Right lobe of liver (tissue), 6 donors: ENCODE measurements at regions not wholly inside any gene's neighbourhood (a gene's known extent, or its start where the extent isn't known, plus 50 kb on each side); places are given as distances from the start of the nearest gene placed in this dataset.
"Not testable (repeated sequence)": the region's sequence is repeated elsewhere in the genome, so short reads cannot be mapped to it uniquely, and the experiment has no call there.

Source experiments
- ATAC-seq, 4 donors: fragments of 200-7000 bp; cut with Tn5 transposase; one replicate each; pipeline ENCODE4 v1.9.1; 2020; ENCODE audit warnings: mild to moderate bottlenecking in 4 of 4, moderate library complexity in 4 of 4
- DNase-seq, 3 donors: peaks; one replicate each; pipeline ENCODE4 v3.0.0-alpha.2; 2020
- H3K27ac ChIP-seq, 3 donors: fragments of 200-600 bp; one replicate each; pipeline ENCODE4 v1.8.0; 2022
- H3K27me3 ChIP-seq, 2 donors: fragments of 200-600 bp; one replicate each; pipeline ENCODE4 v1.8.0; 2022
- H3K36me3 ChIP-seq, 4 donors: fragments of 200-600 bp; sonication (generic) in 1 of 4; one replicate each; pipeline versions ENCODE4 v1.5.1 to v1.8.0; 2017 to 2022; ENCODE audit warnings: control low read depth in 1 of 4
- H3K4me1 ChIP-seq, 4 donors: fragments of 200-600 bp; sonication (generic) in 1 of 4; one replicate each; pipeline versions ENCODE4 v1.5.1 to v1.8.0; 2017 to 2022; ENCODE audit warnings: control low read depth in 1 of 4
- H3K4me3 ChIP-seq, 3 donors: fragments of 200-600 bp; one replicate each; pipeline ENCODE4 v1.8.0; 2022
- H3K9me3 ChIP-seq, 4 donors: fragments of 200-600 bp; sonication (generic) in 1 of 4; one replicate each; pipeline versions ENCODE4 v1.5.1 to v1.8.0; 2017 to 2022; ENCODE audit warnings: control low read depth in 1 of 4
- CTCF ChIP-seq, 4 donors: fragments of 200-600 bp in 3 of 4; fragments of 450-650 bp in 1 of 4; IDR thresholded peaks; one replicate each; pipeline versions ENCODE4 v1.5.1 to v1.8.0; 2016 to 2022; ENCODE audit warnings: antibody characterized with exemption in 4 of 4, mild to moderate bottlenecking in 2 of 4
- POLR2A ChIP-seq: fragments of 450-650 bp; IDR thresholded peaks from one replicate; pipeline ENCODE4 v1.6.1; 2017; ENCODE audit warnings: antibody characterized with exemption, mild to moderate bottlenecking
- WGBS: methylation state at CpG from one replicate; pipeline ENCODE4 v1.1.6; 2018; ENCODE audit warnings: low coverage, low lambda C conversion rate; ENCODE audit not compliant: insufficient coverage; ENCODE audit errors: missing lambda C conversion rate; 5-methylcytosine and 5-hydroxymethylcytosine counted together
- intact Hi-C, 2 donors: fragments of 100-400 bp; cut with DNase I; formaldehyde crosslinking; loops; one replicate each; pipeline versions ENCODE4 v1.11.2 to v1.14.1; 2022
- donor health status: DM: no; HTN: yes; CAD: no.
- donor health status: DM: no; HTN: no; CAD: no.
- donor health status: DM: no; HTN: no; CAD: no.
- donor health status: DM: no; HTN: yes; CAD: no.
- donor health status: DM: no; HTN: yes; CAD: no.

DNA sequence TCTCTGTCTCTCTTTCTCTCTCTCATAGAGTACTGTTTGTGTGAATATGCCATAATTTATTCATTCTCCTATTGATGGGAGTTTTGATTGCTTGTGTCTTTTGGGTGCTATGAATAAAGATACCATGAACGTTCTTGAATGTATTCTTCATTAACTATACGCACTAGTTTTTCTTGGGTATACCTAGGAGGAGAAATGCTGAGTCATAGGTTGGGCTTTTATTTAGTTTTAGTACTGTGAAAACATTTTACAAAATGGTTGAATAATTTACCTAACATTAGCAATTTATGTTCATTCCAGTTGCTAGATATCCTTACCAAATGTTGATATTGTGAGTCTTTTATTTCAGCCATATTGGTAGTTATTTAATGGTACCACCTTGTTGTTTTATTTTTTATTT, 192.5 kb downstream of the NPR3 start:
- no peak for ATAC-seq
- intact Hi-C loops: no loop called here
- no peak for DNase-seq
- H3K27me3 ChIP-seq: no peaks in the 10 kb centered on the region
- no peak overlapping the region for H3K27ac ChIP-seq
- H3K9me3 ChIP-seq: no peaks in the 10 kb centered on the region
- no peaks in the 10 kb centered on the region for H3K4me1 ChIP-seq
- H3K4me3 ChIP-seq: no peak overlapping the region
- 14% methylated on average over 2 of the region's 2 CpGs for WGBS
- TF ChIP-seq POLR2A (no peak), CTCF (IDR thresholded peaks at IDR 0.05) (no peak)
- H3K36me3 ChIP-seq: no peaks in the 10 kb centered on the region

DNA sequence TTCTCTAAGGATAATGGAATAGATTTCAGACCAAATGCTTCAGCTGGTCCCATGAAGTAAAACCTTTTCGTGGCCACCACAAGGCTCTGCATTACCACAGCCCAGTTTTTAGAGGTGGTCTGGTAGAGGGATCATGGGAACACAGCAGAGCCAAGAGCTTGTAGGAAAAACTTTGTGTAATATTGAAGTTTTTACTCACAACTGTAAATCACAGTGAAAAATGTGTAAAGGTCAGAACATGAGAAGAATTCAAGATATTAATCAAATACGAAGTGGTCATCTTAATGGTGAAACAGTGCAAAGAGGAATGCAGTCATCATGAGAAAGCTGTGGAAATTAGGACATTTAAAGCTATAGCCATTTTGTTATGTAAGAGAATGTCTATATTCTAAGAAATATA, 197.5 kb downstream of the NPR3 start:
- Histone ChIP-seq H3K27ac (no peak overlapping the region), H3K27me3 (no peaks in the 10 kb centered on the region), H3K36me3 (no peaks in the 10 kb centered on the region), H3K4me1 (no peaks in the 10 kb centered on the region), H3K9me3 (no peaks in the 10 kb centered on the region), H3K4me3 (no peak overlapping the region)
- DNase-seq (no peak), ATAC-seq (no peak)
- TF ChIP-seq CTCF (IDR thresholded peaks at IDR 0.05) (no peak), POLR2A (no peak)
- 66% methylated on average over 2 of the region's 2 CpGs for WGBS
- intact Hi-C loops: no loop called here

DNA sequence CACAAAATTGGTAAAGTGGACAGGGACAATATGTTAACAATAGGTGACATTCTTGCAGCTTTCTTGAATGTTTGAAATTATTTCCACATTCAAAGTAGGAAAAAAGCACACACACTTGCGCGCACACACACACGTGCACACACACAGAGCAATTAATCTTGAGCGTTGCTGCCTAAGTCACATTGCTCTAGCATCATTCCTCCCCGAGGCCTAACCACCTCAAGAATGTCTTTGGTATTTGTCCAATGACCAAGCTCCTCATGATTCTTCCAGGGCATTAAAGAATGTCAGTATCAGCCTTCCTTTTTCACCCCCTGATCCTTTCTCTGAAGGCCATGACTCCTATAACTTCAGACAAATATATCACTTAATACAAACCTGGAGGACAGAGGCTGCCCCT, 198.1 kb downstream of the NPR3 start:
- intact Hi-C loops: no loop called here
- H3K27ac ChIP-seq: no peak overlapping the region
- TF ChIP-seq CTCF (IDR thresholded peaks at IDR 0.05): no peak
- TF ChIP-seq POLR2A: no peak
- H3K36me3 ChIP-seq: no peaks in the 10 kb centered on the region
- no peak overlapping the region for H3K4me3 ChIP-seq
- H3K27me3 ChIP-seq: no peaks in the 10 kb centered on the region
- H3K4me1 ChIP-seq: no peaks in the 10 kb centered on the region
- ATAC-seq (no peak), DNase-seq (no peak)
- no peaks in the 10 kb centered on the region for H3K9me3 ChIP-seq
- WGBS: 71% methylated on average over 2 of the region's 5 CpGs

DNA sequence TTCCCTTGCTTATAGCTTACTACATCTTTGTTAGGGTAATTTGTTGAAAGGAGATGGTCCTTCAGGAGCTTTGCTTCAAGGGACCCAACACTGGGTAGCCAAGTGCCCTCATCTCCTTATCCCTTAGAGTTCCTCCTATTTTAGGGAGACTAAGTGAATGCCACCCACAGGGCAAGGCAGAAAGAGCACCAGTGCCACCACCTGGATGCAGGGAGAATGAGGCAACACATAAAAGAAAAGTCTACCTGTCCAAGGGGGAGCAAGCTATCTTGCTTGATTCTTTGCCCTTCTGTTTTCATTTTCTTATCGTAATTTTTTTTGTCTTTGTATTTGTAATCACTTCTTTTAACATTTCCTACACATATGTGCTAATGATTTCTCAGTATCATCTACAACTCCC, 205.5 kb downstream of the NPR3 start:
- peak in 1 of 3 donors; percentile 46 for DNase-seq
- H3K36me3 ChIP-seq: no peaks in the 10 kb centered on the region
- H3K4me3 ChIP-seq: no peak overlapping the region
- no peak overlapping the region for H3K27ac ChIP-seq
- H3K27me3 ChIP-seq: no peaks in the 10 kb centered on the region
- TF ChIP-seq POLR2A (no peak), CTCF (IDR thresholded peaks at IDR 0.05) (peak; percentile 30 to 53 (median 46))
- WGBS: 35% methylated on average over 1 of the region's 1 CpG
- ATAC-seq: peak; percentile 61 to 72 (median 66)
- H3K4me1 ChIP-seq: no peaks in the 10 kb centered on the region
- no peaks in the 10 kb centered on the region for H3K9me3 ChIP-seq
- intact Hi-C loops: no loop called here

DNA sequence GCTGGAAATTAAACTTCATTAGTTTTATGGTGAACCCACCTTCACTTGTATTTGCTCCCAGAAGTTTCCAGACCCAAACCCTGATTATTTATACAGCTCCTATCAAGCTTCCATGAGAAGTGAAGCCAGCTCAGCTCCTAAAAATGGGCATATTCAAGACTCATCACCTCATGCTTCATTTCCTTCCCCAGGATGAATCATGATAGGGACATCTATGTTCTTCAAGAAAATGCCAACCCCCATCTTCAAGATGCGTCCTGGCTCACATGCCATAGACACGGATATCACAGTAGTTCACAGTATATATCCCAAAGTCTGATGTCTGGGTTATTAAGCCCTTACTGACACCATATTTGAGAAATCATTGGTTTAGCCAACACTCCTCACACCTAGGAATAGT, 217.6 kb downstream of the NPR3 start:
- no peak for TF ChIP-seq POLR2A
- TF ChIP-seq CTCF (IDR thresholded peaks at IDR 0.05): no peak
- H3K27ac ChIP-seq: no peak overlapping the region
- no peaks in the 10 kb centered on the region for H3K4me1 ChIP-seq
- peaks cover 0 to 5% (median 0%) of the 10 kb centered on the region in 4 donors for H3K9me3 ChIP-seq
- WGBS: 86% methylated on average over 2 of the region's 2 CpGs
- no peaks in the 10 kb centered on the region for H3K27me3 ChIP-seq
- H3K36me3 ChIP-seq: no peaks in the 10 kb centered on the region
- ATAC-seq: no peak
- H3K4me3 ChIP-seq: no peak overlapping the region
- intact Hi-C loops: no loop called here
- DNase-seq: no peak

GRCh38 chr5:32931438-32931837, 220.3 kb downstream of the NPR3 start:
- peaks cover 0 to 11% (median 2%) of the 10 kb centered on the region in 4 donors for H3K4me1 ChIP-seq
- H3K36me3 ChIP-seq, H3K9me3 ChIP-seq, ATAC-seq, H3K4me3 ChIP-seq, H3K27ac ChIP-seq, H3K27me3 ChIP-seq, DNase-seq, intact Hi-C loops: not testable (repeated sequence)
- WGBS: 80% methylated on average over 1 of the region's 1 CpG
